PC-3 (cell line): ENCODE measurements at regions not wholly inside any gene's neighbourhood (a gene's known extent, or its start where the extent isn't known, plus 50 kb on each side); places are given as distances from the start of the nearest gene placed in this dataset.

Experiments
- EZH2 ChIP-seq: fragments of 300-600 bp; sonication (generic); IDR thresholded peaks from one replicate; pipeline ENCODE4 v1.6.1; 2017; ENCODE audit warnings: antibody characterized with exemption, mild to moderate bottlenecking, low read length; ENCODE audit not compliant: unreplicated experiment
- EZH2phosphoT487 ChIP-seq: fragments of 300-600 bp; sonication (generic); IDR thresholded peaks from 2 replicates; pipeline ENCODE4 v1.6.1; 2018; ENCODE audit warnings: mild to moderate bottlenecking, antibody characterized with exemption, low read length, borderline replicate concordance
- TF ChIP-seq, protein P1 (sequence below): fragments of 300-600 bp; sonication (generic); conservative IDR thresholded peaks from 2 replicates; pipeline ENCODE4 v1.5.1; 2017; ENCODE audit warnings: antibody characterized with exemption, low read depth, mild to moderate bottlenecking, low read length

DNA sequence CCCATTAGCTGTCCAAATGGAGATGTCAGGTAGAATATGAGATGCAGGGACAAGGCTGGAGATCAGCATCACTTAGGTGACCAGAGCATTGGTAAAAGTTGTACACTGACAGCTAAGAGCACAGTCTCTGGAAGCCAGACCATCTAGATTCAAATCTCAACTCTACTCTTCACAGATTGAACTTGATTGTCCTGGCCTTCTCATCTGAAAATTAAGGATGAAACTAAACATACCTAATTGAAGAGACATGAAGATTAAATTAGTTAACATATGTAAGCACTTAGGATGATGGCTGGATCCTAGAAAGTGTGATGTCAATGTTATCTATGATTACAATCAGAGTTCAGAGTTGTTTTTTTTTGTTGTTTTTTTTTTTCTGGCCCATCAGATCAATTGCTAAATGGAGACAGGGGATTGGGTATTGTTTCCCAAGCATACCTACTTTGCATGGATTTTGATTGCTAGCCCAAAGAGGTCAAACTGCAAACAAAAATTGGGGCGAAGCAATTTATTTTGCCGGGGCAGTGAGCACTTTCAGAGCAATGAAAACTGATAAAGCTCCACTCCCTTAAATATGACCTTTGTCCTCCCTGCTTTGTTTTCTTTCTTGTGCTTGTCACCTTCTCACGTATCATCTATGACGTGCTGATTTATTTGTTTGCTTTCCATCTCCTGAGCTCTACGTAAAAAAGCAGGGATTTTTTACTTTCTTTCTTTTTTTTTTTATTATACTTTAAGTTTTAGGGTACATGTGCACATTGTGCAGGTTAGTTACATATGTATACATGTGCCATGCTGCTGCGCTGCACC, 217.6 kb upstream of the CPHXL start:
- no peak for TF ChIP-seq EZH2
- TF ChIP-seq, protein P1, sequence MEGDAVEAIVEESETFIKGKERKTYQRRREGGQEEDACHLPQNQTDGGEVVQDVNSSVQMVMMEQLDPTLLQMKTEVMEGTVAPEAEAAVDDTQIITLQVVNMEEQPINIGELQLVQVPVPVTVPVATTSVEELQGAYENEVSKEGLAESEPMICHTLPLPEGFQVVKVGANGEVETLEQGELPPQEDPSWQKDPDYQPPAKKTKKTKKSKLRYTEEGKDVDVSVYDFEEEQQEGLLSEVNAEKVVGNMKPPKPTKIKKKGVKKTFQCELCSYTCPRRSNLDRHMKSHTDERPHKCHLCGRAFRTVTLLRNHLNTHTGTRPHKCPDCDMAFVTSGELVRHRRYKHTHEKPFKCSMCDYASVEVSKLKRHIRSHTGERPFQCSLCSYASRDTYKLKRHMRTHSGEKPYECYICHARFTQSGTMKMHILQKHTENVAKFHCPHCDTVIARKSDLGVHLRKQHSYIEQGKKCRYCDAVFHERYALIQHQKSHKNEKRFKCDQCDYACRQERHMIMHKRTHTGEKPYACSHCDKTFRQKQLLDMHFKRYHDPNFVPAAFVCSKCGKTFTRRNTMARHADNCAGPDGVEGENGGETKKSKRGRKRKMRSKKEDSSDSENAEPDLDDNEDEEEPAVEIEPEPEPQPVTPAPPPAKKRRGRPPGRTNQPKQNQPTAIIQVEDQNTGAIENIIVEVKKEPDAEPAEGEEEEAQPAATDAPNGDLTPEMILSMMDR, result no peak
- no peak for TF ChIP-seq EZH2phosphoT487
